Right lobe of liver (tissue), 6 donors: ENCODE measurements at regions not wholly inside any gene's neighbourhood (a gene's known extent, or its start where the extent isn't known, plus 50 kb on each side); places are given as distances from the start of the nearest gene placed in this dataset.

ENCODE experiments used
- ATAC-seq, 4 donors: fragments of 200-7000 bp; cut with Tn5 transposase; one replicate each; pipeline ENCODE4 v1.9.1; 2020; ENCODE audit warnings: mild to moderate bottlenecking in 4 of 4, moderate library complexity in 4 of 4
- DNase-seq, 3 donors: peaks; one replicate each; pipeline ENCODE4 v3.0.0-alpha.2; 2020
- H3K27ac ChIP-seq, 3 donors: fragments of 200-600 bp; one replicate each; pipeline ENCODE4 v1.8.0; 2022
- H3K27me3 ChIP-seq, 2 donors: fragments of 200-600 bp; one replicate each; pipeline ENCODE4 v1.8.0; 2022
- H3K36me3 ChIP-seq, 4 donors: fragments of 200-600 bp; sonication (generic) in 1 of 4; one replicate each; pipeline versions ENCODE4 v1.5.1 to v1.8.0; 2017 to 2022; ENCODE audit warnings: control low read depth in 1 of 4
- H3K4me1 ChIP-seq, 4 donors: fragments of 200-600 bp; sonication (generic) in 1 of 4; one replicate each; pipeline versions ENCODE4 v1.5.1 to v1.8.0; 2017 to 2022; ENCODE audit warnings: control low read depth in 1 of 4
- H3K4me3 ChIP-seq, 3 donors: fragments of 200-600 bp; one replicate each; pipeline ENCODE4 v1.8.0; 2022
- H3K9me3 ChIP-seq, 4 donors: fragments of 200-600 bp; sonication (generic) in 1 of 4; one replicate each; pipeline versions ENCODE4 v1.5.1 to v1.8.0; 2017 to 2022; ENCODE audit warnings: control low read depth in 1 of 4
- POLR2A ChIP-seq: fragments of 450-650 bp; IDR thresholded peaks from one replicate; pipeline ENCODE4 v1.6.1; 2017; ENCODE audit warnings: antibody characterized with exemption, mild to moderate bottlenecking
- WGBS: methylation state at CpG from one replicate; pipeline ENCODE4 v1.1.6; 2018; ENCODE audit warnings: low coverage, low lambda C conversion rate; ENCODE audit not compliant: insufficient coverage; ENCODE audit errors: missing lambda C conversion rate; 5-methylcytosine and 5-hydroxymethylcytosine counted together
- intact Hi-C, 2 donors: fragments of 100-400 bp; cut with DNase I; formaldehyde crosslinking; loops; one replicate each; pipeline versions ENCODE4 v1.11.2 to v1.14.1; 2022
- TF ChIP-seq, protein P1 (sequence below), 4 donors: fragments of 200-600 bp in 3 of 4; fragments of 450-650 bp in 1 of 4; IDR thresholded peaks; one replicate each; pipeline versions ENCODE4 v1.5.1 to v1.8.0; 2016 to 2022; ENCODE audit warnings: antibody characterized with exemption in 4 of 4, mild to moderate bottlenecking in 2 of 4
- donor health status: DM: no; HTN: yes; CAD: no.
- donor health status: DM: no; HTN: no; CAD: no.
- donor health status: DM: no; HTN: no; CAD: no.
- donor health status: DM: no; HTN: yes; CAD: no.
- donor health status: DM: no; HTN: yes; CAD: no.

GRCh38 chr22:22706253-22706915, 62.0 kb downstream of the GGTLC2 start:
- intact Hi-C loops, result no loop called here
- ATAC-seq, result no peak
- Histone ChIP-seq H3K4me1 (peaks cover 0 to 7% (median 0%) of the 10 kb centered on the region in 4 donors), H3K27me3 (no peaks in the 10 kb centered on the region), H3K4me3 (no peak overlapping the region), H3K27ac (no peak overlapping the region), H3K9me3 (no peaks in the 10 kb centered on the region), H3K36me3 (no peaks in the 10 kb centered on the region)
- no peak for TF ChIP-seq POLR2A
- TF ChIP-seq, protein P1, sequence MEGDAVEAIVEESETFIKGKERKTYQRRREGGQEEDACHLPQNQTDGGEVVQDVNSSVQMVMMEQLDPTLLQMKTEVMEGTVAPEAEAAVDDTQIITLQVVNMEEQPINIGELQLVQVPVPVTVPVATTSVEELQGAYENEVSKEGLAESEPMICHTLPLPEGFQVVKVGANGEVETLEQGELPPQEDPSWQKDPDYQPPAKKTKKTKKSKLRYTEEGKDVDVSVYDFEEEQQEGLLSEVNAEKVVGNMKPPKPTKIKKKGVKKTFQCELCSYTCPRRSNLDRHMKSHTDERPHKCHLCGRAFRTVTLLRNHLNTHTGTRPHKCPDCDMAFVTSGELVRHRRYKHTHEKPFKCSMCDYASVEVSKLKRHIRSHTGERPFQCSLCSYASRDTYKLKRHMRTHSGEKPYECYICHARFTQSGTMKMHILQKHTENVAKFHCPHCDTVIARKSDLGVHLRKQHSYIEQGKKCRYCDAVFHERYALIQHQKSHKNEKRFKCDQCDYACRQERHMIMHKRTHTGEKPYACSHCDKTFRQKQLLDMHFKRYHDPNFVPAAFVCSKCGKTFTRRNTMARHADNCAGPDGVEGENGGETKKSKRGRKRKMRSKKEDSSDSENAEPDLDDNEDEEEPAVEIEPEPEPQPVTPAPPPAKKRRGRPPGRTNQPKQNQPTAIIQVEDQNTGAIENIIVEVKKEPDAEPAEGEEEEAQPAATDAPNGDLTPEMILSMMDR (IDR thresholded peaks at IDR 0.05), result no peak
- peak in 1 of 3 donors; percentile 28 for DNase-seq
- WGBS, result 38% methylated on average over 2 of the region's 4 CpGs

- Histone ChIP-seq H3K27me3 (no peaks in the 10 kb centered on the region), H3K4me3 (no peak overlapping the region), H3K4me1 (peaks cover 0 to 4% (median 0%) of the 10 kb centered on the region in 4 donors), H3K36me3 (no peaks in the 10 kb centered on the region), H3K27ac (peak overlapping the region in 1 of 3 donors; percentile 38), H3K9me3 (no peaks in the 10 kb centered on the region)
- DNase-seq (peak; percentile 69 to 74 (median 69)), ATAC-seq (peak; percentile 83 to 92 (median 86))
- no CpG with 5 or more reads among the region's 4 CpGs for WGBS
- intact Hi-C loops, result no loop called here
- TF ChIP-seq, protein P1 (IDR thresholded peaks at IDR 0.05), result peak; percentile 53 to 70 (median 60)
- no peak for TF ChIP-seq POLR2A
Observed at GRCh38 chr22:22709719-22710445, 65.5 kb downstream of the GGTLC2 start.

DNA sequence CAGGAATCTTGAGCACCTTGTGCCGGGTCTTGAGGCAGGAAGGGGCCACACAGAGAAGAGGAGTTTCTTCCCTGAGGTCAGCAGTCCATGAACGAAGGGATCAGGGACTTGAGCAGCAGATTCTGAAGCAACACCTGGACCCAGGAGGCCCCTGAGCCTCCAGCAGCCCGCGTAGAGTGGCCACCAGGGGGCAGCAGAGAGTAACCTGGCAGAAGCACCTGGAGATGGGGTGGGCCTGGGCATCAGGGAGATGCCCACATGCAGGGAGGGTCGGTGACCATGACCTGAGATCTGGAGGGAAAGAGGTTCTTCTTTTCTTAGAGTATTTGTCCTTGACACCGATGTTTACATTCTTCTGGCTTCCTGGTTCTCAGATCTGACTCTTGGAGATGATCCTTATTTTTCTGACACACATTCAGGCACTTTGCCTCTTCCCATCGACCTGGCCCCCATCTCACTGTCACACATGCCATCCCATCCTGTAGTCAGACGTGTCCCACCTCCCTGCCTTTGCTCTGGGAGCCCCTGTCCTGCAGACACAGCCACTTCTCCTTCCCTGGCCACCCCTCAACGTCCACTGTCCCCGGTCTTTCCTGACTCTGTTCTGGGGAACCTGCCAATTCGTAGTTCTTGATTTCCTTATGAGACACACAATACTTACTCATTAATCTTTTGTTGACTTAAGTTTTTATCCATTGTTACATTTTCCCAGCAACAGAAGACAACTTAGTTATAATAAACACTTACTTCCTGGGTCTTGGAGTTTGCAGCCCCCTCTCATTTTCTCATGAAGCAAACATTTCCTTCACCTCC, 66.5 kb downstream of the GGTLC2 start:
- intact Hi-C loops, result no loop called here
- Histone ChIP-seq H3K9me3 (no peaks in the 10 kb centered on the region), H3K4me1 (peaks cover 0 to 4% (median 0%) of the 10 kb centered on the region in 4 donors), H3K36me3 (no peaks in the 10 kb centered on the region), H3K27me3 (no peaks in the 10 kb centered on the region), H3K4me3 (no peak overlapping the region), H3K27ac (no peak overlapping the region)
- DNase-seq (peak; percentile 71 to 75 (median 73)), ATAC-seq (peak; percentile 59 to 77 (median 72))
- no peak for TF ChIP-seq POLR2A
- TF ChIP-seq, protein P1 (IDR thresholded peaks at IDR 0.05), result peak; percentile 72 to 97 (median 96)
- WGBS, result 16% methylated on average over 8 of the region's 11 CpGs

GRCh38 chr22:22711532-22711913, 67.1 kb downstream of the GGTLC2 start:
- ATAC-seq (no peak), DNase-seq (no peak)
- no peaks in the 10 kb centered on the region for H3K27me3 ChIP-seq
- intact Hi-C loops, result no loop called here
- no peak overlapping the region for H3K27ac ChIP-seq
- H3K4me3 ChIP-seq, result no peak overlapping the region
- peaks cover 0 to 4% (median 0%) of the 10 kb centered on the region in 4 donors for H3K4me1 ChIP-seq
- WGBS, result 89% methylated on average over 4 of the region's 5 CpGs
- TF ChIP-seq POLR2A, result no peak
- TF ChIP-seq, protein P1 (IDR thresholded peaks at IDR 0.05), result no peak
- no peaks in the 10 kb centered on the region for H3K36me3 ChIP-seq
- no peaks in the 10 kb centered on the region for H3K9me3 ChIP-seq
